Endodermal cell (in vitro differentiated cells): ENCODE measurements at regions not wholly inside any gene's neighbourhood (a gene's known extent, or its start where the extent isn't known, plus 50 kb on each side); places are given as distances from the start of the nearest gene placed in this dataset.

Source experiments
- DNase-seq: peaks from one replicate; pipeline ENCODE4 v3.0.0-alpha.2; 2017
- H3K27ac ChIP-seq: 2 replicates; pipeline ENCODE4 v1.5.1; 2013; ENCODE audit warnings: mild to moderate bottlenecking, low read depth, low read length, moderate library complexity
- H3K27me3 ChIP-seq: 2 replicates; pipeline ENCODE4 v1.6.1; 2013; ENCODE audit warnings: mild to moderate bottlenecking, low read length, moderate library complexity; ENCODE audit not compliant: insufficient read depth, control insufficient read depth, poor library complexity, severe bottlenecking
- H3K36me3 ChIP-seq: 2 replicates; pipeline ENCODE4 v1.7.0; 2013; ENCODE audit warnings: mild to moderate bottlenecking, low read length, moderate library complexity; ENCODE audit not compliant: control insufficient read depth, insufficient read depth
- H3K4me1 ChIP-seq: one replicate; pipeline ENCODE4 v1.7.0; 2013; ENCODE audit warnings: low read length; ENCODE audit not compliant: control insufficient read depth, insufficient read depth
- H3K4me3 ChIP-seq: 2 replicates; pipeline ENCODE4 v1.5.1; 2013; ENCODE audit warnings: mild to moderate bottlenecking, low read length, moderate library complexity
- H3K9ac ChIP-seq: 2 replicates; pipeline ENCODE4 v1.6.1; 2013; ENCODE audit warnings: mild to moderate bottlenecking, low read length, moderate library complexity; ENCODE audit not compliant: poor library complexity, severe bottlenecking; ENCODE audit errors: extremely low read depth
- H3K9me3 ChIP-seq: 2 replicates; pipeline ENCODE4 v1.6.1; 2013; ENCODE audit warnings: mild to moderate bottlenecking, low read length, moderate library complexity; ENCODE audit not compliant: control insufficient read depth
- H3K27ac Mint-ChIP-seq: 2 replicates; pipeline ENCODE4 v1.8.0; 2020; ENCODE audit warnings: mixed read lengths
- H3K27me3 Mint-ChIP-seq: 2 replicates; pipeline ENCODE4 v1.8.0; 2021; ENCODE audit warnings: mild to moderate bottlenecking, mixed read lengths; ENCODE audit not compliant: insufficient read depth
- H3K36me3 Mint-ChIP-seq: 2 replicates; pipeline ENCODE4 v1.8.0; 2020; ENCODE audit warnings: low read depth, mixed read lengths
- H3K4me1 Mint-ChIP-seq: 2 replicates; pipeline ENCODE4 v1.8.0; 2020; ENCODE audit warnings: mixed read lengths
- H3K4me3 Mint-ChIP-seq: 2 replicates; pipeline ENCODE4 v1.8.0; 2020; ENCODE audit warnings: mild to moderate bottlenecking, moderate library complexity, mixed read lengths
- H3K9me3 Mint-ChIP-seq: 2 replicates; pipeline ENCODE4 v1.8.0; 2020; ENCODE audit warnings: mild to moderate bottlenecking, mixed read lengths
- CTCF ChIP-seq: fragments of 200-600 bp; sonication (generic); conservative IDR thresholded peaks from 2 replicates; pipeline ENCODE4 v1.5.0; 2021; ENCODE audit warnings: antibody characterized with exemption, mild to moderate bottlenecking
- WGBS, 2 experiments: methylation state at CpG; one replicate each; pipeline versions ENCODE4 v1.1.5 to v1.1.7; 2013; ENCODE audit warnings: missing lambda C conversion rate in 2 of 2, mixed read lengths in 1 of 2; ENCODE audit not compliant: insufficient coverage in 1 of 2, insufficient read length in 1 of 2; 5-methylcytosine and 5-hydroxymethylcytosine counted together

GRCh38 chrX:7574325-7574724 lies 268.6 kb upstream of the VCX start:
- Mint-ChIP-seq H3K27ac (no peak overlapping the region), H3K4me3 (no peak overlapping the region), H3K27me3 (peaks cover 3% of the 10 kb centered on the region), H3K9me3 (no peaks in the 10 kb centered on the region), H3K36me3 (no peaks in the 10 kb centered on the region), H3K4me1 (no peaks in the 10 kb centered on the region)
- TF ChIP-seq CTCF = no peak
- H3K36me3 ChIP-seq = no peaks in the 10 kb centered on the region
- H3K9ac ChIP-seq = no peak overlapping the region
- H3K4me1 ChIP-seq = no peaks in the 10 kb centered on the region
- H3K9me3 ChIP-seq = no peaks in the 10 kb centered on the region
- no peaks in the 10 kb centered on the region for H3K27me3 ChIP-seq
- WGBS, 2 experiments = 0 to 20% methylated on average over 1 to 2 of the region's 3 CpGs
- peak; percentile 62 for DNase-seq
- H3K4me3 ChIP-seq = no peak overlapping the region
- no peak overlapping the region for H3K27ac ChIP-seq

- Histone ChIP-seq H3K27ac (no peak overlapping the region), H3K36me3 (no peaks in the 10 kb centered on the region), H3K4me3 (no peak overlapping the region), H3K27me3 (no peaks in the 10 kb centered on the region), H3K9ac (no peak overlapping the region), H3K4me1 (no peaks in the 10 kb centered on the region), H3K9me3 (no peaks in the 10 kb centered on the region)
- 92 to 100% methylated on average over 3 to 9 of the region's 9 CpGs for WGBS, 2 experiments
- Mint-ChIP-seq H3K36me3 (no peaks in the 10 kb centered on the region), H3K9me3 (no peaks in the 10 kb centered on the region), H3K4me3 (no peak overlapping the region), H3K27me3 (no peaks in the 10 kb centered on the region), H3K4me1 (no peaks in the 10 kb centered on the region), H3K27ac (no peak overlapping the region)
- TF ChIP-seq CTCF = no peak
- DNase-seq = no peak
These were observed 272.4 kb upstream of the VCX start for GRCh38 chrX:7570432-7571029.

GRCh38 chrX:7568597-7568996 lies 274.4 kb upstream of the VCX start:
- no peak overlapping the region for H3K9ac ChIP-seq
- Mint-ChIP-seq H3K27ac (no peak overlapping the region), H3K36me3 (no peaks in the 10 kb centered on the region), H3K4me3 (no peak overlapping the region), H3K27me3 (no peaks in the 10 kb centered on the region), H3K4me1 (no peaks in the 10 kb centered on the region), H3K9me3 (no peaks in the 10 kb centered on the region)
- no peaks in the 10 kb centered on the region for H3K9me3 ChIP-seq
- TF ChIP-seq CTCF = no peak
- H3K27me3 ChIP-seq = no peaks in the 10 kb centered on the region
- no peak overlapping the region for H3K27ac ChIP-seq
- no peak overlapping the region for H3K4me3 ChIP-seq
- WGBS, 2 experiments = 100% methylated on average over 2 of the region's 4 CpGs; no CpG with 5 or more reads in 1 of the 2 experiments
- H3K36me3 ChIP-seq = no peaks in the 10 kb centered on the region
- DNase-seq = no peak
- H3K4me1 ChIP-seq = no peaks in the 10 kb centered on the region
